Uterus (tissue), 3 donors: ENCODE measurements at regions not wholly inside any gene's neighbourhood (a gene's known extent, or its start where the extent isn't known, plus 50 kb on each side); places are given as distances from the start of the nearest gene placed in this dataset.

ENCODE experiments used
- DNase-seq, 2 donors: peaks; one replicate each; pipeline ENCODE4 v3.0.0-alpha.2; 2019 to 2020
- H3K27ac ChIP-seq, 2 donors: fragments of 200-600 bp; sonication (generic); 1 replicate in 1 of 2; 2 replicates in 1 of 2; pipeline ENCODE4 v1.5.1; 2016 to 2018
- H3K27me3 ChIP-seq, 2 donors: fragments of 200-600 bp; sonication (generic); one replicate each; pipeline ENCODE4 v1.5.1; 2018 to 2019; ENCODE audit warnings: control low read depth in 1 of 2
- H3K36me3 ChIP-seq, 2 donors: fragments of 200-600 bp; sonication (generic); one replicate each; pipeline ENCODE4 v1.5.1; 2019; ENCODE audit warnings: control low read depth in 1 of 2
- H3K4me1 ChIP-seq, 2 donors: fragments of 200-600 bp; sonication (generic); one replicate each; pipeline ENCODE4 v1.5.1; 2018 to 2019; ENCODE audit warnings: control low read depth in 1 of 2
- H3K4me3 ChIP-seq, 2 donors: fragments of 200-600 bp; sonication (generic); 1 replicate in 1 of 2; 2 replicates in 1 of 2; pipeline ENCODE4 v1.5.1; 2018 to 2019; ENCODE audit warnings: mild to moderate bottlenecking in 1 of 2
- H3K9me3 ChIP-seq, 2 donors: fragments of 200-600 bp; sonication (generic); one replicate each; pipeline ENCODE4 v1.5.1; 2019; ENCODE audit warnings: control low read depth in 1 of 2
- POLR2A ChIP-seq, 2 donors: fragments of 450-650 bp; IDR thresholded peaks; one replicate each; pipeline ENCODE4 v1.6.1; 2016; ENCODE audit warnings: antibody characterized with exemption in 2 of 2, mild to moderate bottlenecking in 1 of 2, moderate library complexity in 1 of 2
- intact Hi-C: fragments of 100-400 bp; cut with DNase I; formaldehyde crosslinking; loops from one replicate; pipeline ENCODE4 v1.15.1; 2023; ENCODE audit warnings: low total_unique reads
- TF ChIP-seq, protein P1 (sequence below), 4 experiments: fragments of 200-600 bp in 2 of 4; fragments of 450-650 bp in 2 of 4; sonication (generic) in 2 of 4; IDR thresholded peaks; one replicate each; pipeline ENCODE4 v1.5.1; 2016 to 2019; ENCODE audit warnings: antibody characterized with exemption in 4 of 4, mild to moderate bottlenecking in 2 of 4, moderate library complexity in 1 of 4
- donor health status: DM: yes; HTN: yes; CAD: no.

DNA sequence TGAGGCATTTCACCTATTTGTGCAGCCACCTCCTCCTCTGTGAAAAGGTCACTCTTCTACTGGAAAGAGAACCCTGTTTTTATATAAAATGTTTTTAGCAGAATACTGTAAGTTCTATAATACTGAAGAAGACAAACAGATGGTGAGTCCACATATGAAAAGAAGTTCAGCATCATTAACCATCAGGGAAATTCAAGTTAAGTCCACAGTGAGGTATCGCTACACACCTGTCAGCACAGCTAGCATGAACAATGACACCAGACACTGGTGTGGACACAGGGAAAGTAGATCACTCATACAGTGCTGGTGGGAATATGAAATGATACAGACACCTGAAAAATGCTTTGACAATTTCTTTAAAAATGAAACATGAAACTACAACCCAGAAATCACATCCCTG is 133.0 kb downstream of the MAD2L1 start:
- Histone ChIP-seq H3K27ac (no peak overlapping the region), H3K27me3 (no peaks in the 10 kb centered on the region), H3K36me3 (no peaks in the 10 kb centered on the region), H3K9me3 (no peaks in the 10 kb centered on the region), H3K4me1 (no peaks in the 10 kb centered on the region), H3K4me3 (no peak overlapping the region)
- intact Hi-C loops = no loop called here
- no peak for DNase-seq
- TF ChIP-seq, protein P1, sequence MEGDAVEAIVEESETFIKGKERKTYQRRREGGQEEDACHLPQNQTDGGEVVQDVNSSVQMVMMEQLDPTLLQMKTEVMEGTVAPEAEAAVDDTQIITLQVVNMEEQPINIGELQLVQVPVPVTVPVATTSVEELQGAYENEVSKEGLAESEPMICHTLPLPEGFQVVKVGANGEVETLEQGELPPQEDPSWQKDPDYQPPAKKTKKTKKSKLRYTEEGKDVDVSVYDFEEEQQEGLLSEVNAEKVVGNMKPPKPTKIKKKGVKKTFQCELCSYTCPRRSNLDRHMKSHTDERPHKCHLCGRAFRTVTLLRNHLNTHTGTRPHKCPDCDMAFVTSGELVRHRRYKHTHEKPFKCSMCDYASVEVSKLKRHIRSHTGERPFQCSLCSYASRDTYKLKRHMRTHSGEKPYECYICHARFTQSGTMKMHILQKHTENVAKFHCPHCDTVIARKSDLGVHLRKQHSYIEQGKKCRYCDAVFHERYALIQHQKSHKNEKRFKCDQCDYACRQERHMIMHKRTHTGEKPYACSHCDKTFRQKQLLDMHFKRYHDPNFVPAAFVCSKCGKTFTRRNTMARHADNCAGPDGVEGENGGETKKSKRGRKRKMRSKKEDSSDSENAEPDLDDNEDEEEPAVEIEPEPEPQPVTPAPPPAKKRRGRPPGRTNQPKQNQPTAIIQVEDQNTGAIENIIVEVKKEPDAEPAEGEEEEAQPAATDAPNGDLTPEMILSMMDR (IDR thresholded peaks at IDR 0.05) = no peak
- no peak for TF ChIP-seq POLR2A (IDR thresholded peaks at IDR 0.05)

DNA sequence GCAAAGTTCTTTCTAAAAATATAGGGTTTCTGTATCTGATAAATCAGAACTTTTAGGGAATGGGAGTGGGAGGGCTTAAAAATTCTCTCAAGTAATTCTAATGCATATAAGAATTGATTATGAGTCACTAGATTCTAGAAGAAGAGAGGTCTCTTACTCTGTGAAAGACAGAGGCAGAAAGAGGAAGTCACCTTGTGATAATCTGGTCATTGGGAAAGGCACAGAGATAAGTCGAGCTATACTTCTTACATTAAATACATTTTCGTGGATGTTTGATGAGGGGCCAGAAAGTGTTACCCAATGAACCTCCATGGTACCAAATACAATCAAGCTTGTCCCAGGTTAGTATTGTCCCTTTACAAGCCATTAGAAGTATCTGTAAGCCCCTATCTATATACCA is 134.4 kb downstream of the MAD2L1 start:
- DNase-seq = no peak
- intact Hi-C loops = no loop called here
- H3K4me1 ChIP-seq = no peaks in the 10 kb centered on the region
- H3K27me3 ChIP-seq = no peaks in the 10 kb centered on the region
- no peaks in the 10 kb centered on the region for H3K36me3 ChIP-seq
- no peak overlapping the region for H3K4me3 ChIP-seq
- H3K27ac ChIP-seq = no peak overlapping the region
- no peak for TF ChIP-seq POLR2A (IDR thresholded peaks at IDR 0.05)
- TF ChIP-seq, protein P1 (IDR thresholded peaks at IDR 0.05) = no peak
- H3K9me3 ChIP-seq = no peaks in the 10 kb centered on the region

DNA sequence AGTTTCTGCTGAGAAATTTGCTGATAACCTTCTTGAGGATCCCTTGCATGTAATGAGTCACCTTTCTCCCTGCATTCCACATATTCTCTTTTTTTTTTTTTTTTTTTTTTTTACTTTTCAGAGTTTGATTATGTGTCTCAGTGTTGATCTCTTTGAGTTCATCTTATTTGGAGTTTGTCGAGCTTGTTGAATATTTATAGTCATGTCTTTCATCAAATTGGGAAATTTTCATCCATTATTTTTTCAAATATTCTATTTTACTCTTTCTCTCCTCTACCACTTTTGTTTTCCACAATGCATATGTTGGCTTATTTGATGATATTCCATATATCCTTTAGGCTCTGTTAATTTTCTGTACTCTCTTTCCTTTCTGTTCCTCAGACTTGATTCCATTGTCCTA is 136.1 kb downstream of the MAD2L1 start:
- Histone ChIP-seq H3K27me3 (no peaks in the 10 kb centered on the region), H3K9me3 (no peaks in the 10 kb centered on the region), H3K36me3 (no peaks in the 10 kb centered on the region), H3K27ac (no peak overlapping the region), H3K4me1 (no peaks in the 10 kb centered on the region), H3K4me3 (no peak overlapping the region)
- TF ChIP-seq, protein P1 (IDR thresholded peaks at IDR 0.05) = no peak
- TF ChIP-seq POLR2A (IDR thresholded peaks at IDR 0.05) = no peak
- DNase-seq = no peak
- intact Hi-C loops = no loop called here

DNA sequence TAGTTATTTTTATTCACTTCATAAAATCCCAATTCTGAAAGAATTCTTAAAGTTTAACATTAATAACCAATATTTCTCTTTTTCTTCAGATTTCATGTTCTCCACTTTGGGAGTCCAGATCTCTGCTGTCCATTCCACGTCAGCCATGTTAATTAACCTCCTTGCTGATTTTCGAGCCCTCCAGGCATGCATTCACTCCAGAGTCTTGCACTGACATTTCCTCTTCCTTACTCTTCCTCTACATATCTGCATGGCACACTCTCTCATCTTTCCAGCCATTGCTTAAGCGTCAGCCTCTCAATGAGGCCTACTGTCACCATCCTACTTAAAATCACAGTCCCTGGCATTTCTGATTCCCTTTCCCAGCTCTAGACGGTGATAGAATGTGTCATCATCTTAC is 144.8 kb downstream of the MAD2L1 start:
- Histone ChIP-seq H3K27ac (no peak overlapping the region), H3K9me3 (no peaks in the 10 kb centered on the region), H3K36me3 (no peaks in the 10 kb centered on the region), H3K4me1 (no peaks in the 10 kb centered on the region), H3K27me3 (no peaks in the 10 kb centered on the region), H3K4me3 (no peak overlapping the region)
- TF ChIP-seq, protein P1 (IDR thresholded peaks at IDR 0.05) = no peak
- no peak for TF ChIP-seq POLR2A (IDR thresholded peaks at IDR 0.05)
- no peak for DNase-seq
- intact Hi-C loops = no loop called here

DNA sequence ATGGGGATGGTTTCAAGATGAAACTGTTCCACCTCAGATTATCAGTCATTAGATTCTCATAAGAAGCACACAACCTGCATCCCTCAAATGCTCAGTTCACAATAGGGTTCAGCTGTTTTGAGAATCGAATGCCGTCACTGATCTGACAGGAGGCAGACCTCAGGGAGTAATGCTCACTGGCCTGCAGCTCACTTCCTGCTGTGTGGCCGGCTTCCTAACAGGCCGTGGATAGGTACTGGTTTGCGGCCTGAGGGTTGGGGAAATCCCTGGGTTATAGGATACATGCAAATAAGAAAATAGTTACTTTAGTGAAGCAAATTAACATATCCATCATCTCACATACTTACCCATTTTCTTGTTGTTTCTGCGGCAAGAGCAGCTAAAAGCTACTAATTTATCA is 160.4 kb downstream of the MAD2L1 start:
- H3K27ac ChIP-seq = no peak overlapping the region
- no peaks in the 10 kb centered on the region for H3K36me3 ChIP-seq
- intact Hi-C loops = no loop called here
- H3K9me3 ChIP-seq = peaks cover 0 to 3% of the 10 kb centered on the region in 2 donors
- DNase-seq = no peak
- no peaks in the 10 kb centered on the region for H3K27me3 ChIP-seq
- TF ChIP-seq POLR2A (IDR thresholded peaks at IDR 0.05) = no peak
- TF ChIP-seq, protein P1 (IDR thresholded peaks at IDR 0.05) = no peak
- no peaks in the 10 kb centered on the region for H3K4me1 ChIP-seq
- no peak overlapping the region for H3K4me3 ChIP-seq
